Testis (tissue), 2 donors: ENCODE measurements at regions not wholly inside any gene's neighbourhood (a gene's known extent, or its start where the extent isn't known, plus 50 kb on each side); places are given as distances from the start of the nearest gene placed in this dataset.

Source experiments
- DNase-seq: peaks from one replicate; pipeline ENCODE4 v3.0.0-alpha.2; 2019
- H3K27ac ChIP-seq, 2 donors: fragments of 200-600 bp; sonication (generic); one replicate each; pipeline ENCODE4 v1.5.1; 2019
- H3K27me3 ChIP-seq: fragments of 200-600 bp; sonication (generic); one replicate; pipeline ENCODE4 v1.5.1; 2019
- H3K36me3 ChIP-seq: fragments of 200-600 bp; sonication (generic); one replicate; pipeline ENCODE4 v1.5.1; 2017; ENCODE audit warnings: low read depth; ENCODE audit errors: missing control alignments
- H3K4me1 ChIP-seq: fragments of 200-600 bp; sonication (generic); one replicate; pipeline ENCODE4 v1.5.1; 2019
- H3K4me3 ChIP-seq, 2 donors: fragments of 200-600 bp; sonication (generic); one replicate each; pipeline ENCODE4 v1.5.1; 2017 to 2019
- H3K9me3 ChIP-seq: fragments of 200-600 bp; sonication (generic); one replicate; pipeline ENCODE4 v1.5.1; 2017
- CTCF ChIP-seq, 3 experiments: fragments of 450-650 bp in 2 of 3; fragments of 200-600 bp in 1 of 3; sonication (generic) in 1 of 3; IDR thresholded peaks; one replicate each; pipeline ENCODE4 v1.5.1; 2016 to 2019; ENCODE audit warnings: antibody characterized with exemption in 3 of 3, mild to moderate bottlenecking in 2 of 3, moderate library complexity in 1 of 3
- POLR2A ChIP-seq: fragments of 450-650 bp; IDR thresholded peaks from one replicate; pipeline ENCODE4 v1.6.1; 2017; ENCODE audit warnings: antibody characterized with exemption, mild to moderate bottlenecking, moderate library complexity
- WGBS, 2 donors: methylation state at CpG; one replicate each; pipeline ENCODE4 v1.1.5; 2018; 5-methylcytosine and 5-hydroxymethylcytosine counted together
- intact Hi-C: fragments of 100-400 bp; cut with DNase I; formaldehyde crosslinking; loops from one replicate; pipeline ENCODE4 v1.15.1; 2023; ENCODE audit warnings: low total_unique reads

- Histone ChIP-seq H3K36me3 (no peaks in the 10 kb centered on the region), H3K4me3 (no peak overlapping the region), H3K9me3 (no peaks in the 10 kb centered on the region), H3K27ac (no peak overlapping the region), H3K27me3 (no peaks in the 10 kb centered on the region), H3K4me1 (no peaks in the 10 kb centered on the region)
- no peak for TF ChIP-seq CTCF (IDR thresholded peaks at IDR 0.05)
- TF ChIP-seq POLR2A: no peak
- DNase-seq: no peak
- intact Hi-C loops: no loop called here
- 87 to 93% methylated on average over 1 of the region's 1 CpG for WGBS, 2 donors
Measured at GRCh38 chr12:61111218-61111617, 1149.0 kb upstream of the USP15 start.

- intact Hi-C loops: no loop called here
- WGBS, 2 donors: 70 to 71% methylated on average over 3 of the region's 3 CpGs
- no peak for TF ChIP-seq CTCF (IDR thresholded peaks at IDR 0.05)
- no peak for TF ChIP-seq POLR2A
Measured at GRCh38 chr12:61137677-61138414, 1122.4 kb upstream of the USP15 start.

GRCh38 chr12:61138415-61138759, 1121.8 kb upstream of the USP15 start:
- Histone ChIP-seq H3K36me3 (no peaks in the 10 kb centered on the region), H3K27ac (no peak overlapping the region), H3K4me1 (no peaks in the 10 kb centered on the region), H3K9me3 (no peaks in the 10 kb centered on the region), H3K4me3 (no peak overlapping the region), H3K27me3 (no peaks in the 10 kb centered on the region)
- intact Hi-C loops: no loop called here
- DNase-seq: no peak
- TF ChIP-seq POLR2A: no peak

More at GRCh38 chr12:61137677-61138414, 1122.4 kb upstream of the USP15 start:
- H3K27ac ChIP-seq: no peak overlapping the region
- no peaks in the 10 kb centered on the region for H3K4me1 ChIP-seq
- H3K9me3 ChIP-seq: no peaks in the 10 kb centered on the region
- no peak for DNase-seq
- no peaks in the 10 kb centered on the region for H3K27me3 ChIP-seq
- no peaks in the 10 kb centered on the region for H3K36me3 ChIP-seq
- no peak overlapping the region for H3K4me3 ChIP-seq

GRCh38 chr12:61161961-61162360, 1098.2 kb upstream of the USP15 start:
- intact Hi-C loops: no loop called here
- 40 to 72% methylated on average over 2 of the region's 2 CpGs for WGBS, 2 donors
- Histone ChIP-seq H3K27me3 (no peaks in the 10 kb centered on the region), H3K4me1 (no peaks in the 10 kb centered on the region), H3K9me3 (no peaks in the 10 kb centered on the region), H3K27ac (no peak overlapping the region), H3K36me3 (no peaks in the 10 kb centered on the region), H3K4me3 (no peak overlapping the region)
- TF ChIP-seq CTCF (IDR thresholded peaks at IDR 0.05): no peak
- TF ChIP-seq POLR2A: no peak
- no peak for DNase-seq

GRCh38 chr12:61188801-61189595, 1071.2 kb upstream of the USP15 start:
- Histone ChIP-seq H3K27me3 (no peaks in the 10 kb centered on the region), H3K4me3 (peak overlapping the region in 1 of 2 donors; percentile 41), H3K36me3 (no peaks in the 10 kb centered on the region), H3K9me3 (no peaks in the 10 kb centered on the region), H3K27ac (peak overlapping the region; percentile 51 to 66), H3K4me1 (peaks cover 9% of the 10 kb centered on the region)
- TF ChIP-seq CTCF (IDR thresholded peaks at IDR 0.05) (no peak), POLR2A (no peak)
- peak; percentile 42 for DNase-seq
- intact Hi-C loops: no loop called here
- 46 to 54% methylated on average over 17 to 18 of the region's 18 CpGs for WGBS, 2 donors
